RWPE1 (cell line): ENCODE measurements at regions not wholly inside any gene's neighbourhood (a gene's known extent, or its start where the extent isn't known, plus 50 kb on each side); places are given as distances from the start of the nearest gene placed in this dataset.

ENCODE experiments used
- CTCF ChIA-PET: fragments of 350-600 bp; sonication (Branson Sonifier 250); formaldehyde crosslinking; extraction: SDS; loops from one replicate; lab custom pipeline; 2021; lab: Yijun Ruan, JAX
- POLR2A ChIA-PET: fragments of 400-600 bp; formaldehyde crosslinking; extraction: SDS; loops from one replicate; lab custom pipeline; 2020; ENCODE audit warnings: antibody characterized with exemption; ENCODE audit not compliant: low non-redundant PET; lab: Yijun Ruan, JAX
- DNase-seq: peaks from one replicate; pipeline ENCODE4 v3.0.0; 2012; ENCODE audit warnings: low spot score
- H3K27ac ChIP-seq: fragments of 450-650 bp; 2 replicates; pipeline ENCODE4 v1.5.1; 2017
- CTCF ChIP-seq: fragments of 450-650 bp; conservative IDR thresholded peaks from 2 replicates; pipeline ENCODE4 v1.5.1; 2017; ENCODE audit warnings: low read depth, mild to moderate bottlenecking

DNA sequence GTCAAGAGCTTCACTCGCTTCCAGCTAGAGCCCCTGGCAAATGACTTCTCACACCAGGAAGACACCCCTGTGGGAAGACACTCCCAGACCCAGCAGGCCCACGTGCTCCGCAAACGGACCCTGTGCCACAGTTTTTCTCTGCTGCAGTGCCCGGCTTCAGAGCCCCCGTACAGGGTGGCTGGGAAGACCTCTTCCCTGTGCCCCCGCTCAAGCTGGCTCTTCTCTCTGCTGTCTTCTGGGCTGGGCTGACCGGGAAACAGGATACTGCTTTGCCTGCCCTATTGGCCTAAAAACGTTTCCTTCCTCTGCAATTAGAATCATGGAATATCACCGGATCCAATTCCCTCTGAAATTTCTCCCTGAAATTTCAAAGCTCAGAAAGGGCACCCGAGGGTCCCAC lies 63.7 kb upstream of the CRHR1 start:
- no peak for DNase-seq
- CTCF ChIA-PET = interaction anchor here (0.6 to 1.4 kb wide), 3 partner anchors 34 to 112 kb away, joined by 3 to 6 read pairs (median 3); no protein-coding TSS in a partner anchor
- TF ChIP-seq CTCF = no peak
- POLR2A ChIA-PET = no interaction called here
- no peak overlapping the region for H3K27ac ChIP-seq

GRCh38 chr17:45722161-45722560 lies 62.0 kb upstream of the CRHR1 start:
- TF ChIP-seq CTCF = no peak
- CTCF ChIA-PET = interaction anchor here (0.6 to 1.0 kb wide), 4 partner anchors 10 to 123 kb away, joined by 3 to 5 read pairs (median 4); no protein-coding TSS in a partner anchor
- no peak for DNase-seq
- POLR2A ChIA-PET = no interaction called here
- no peak overlapping the region for H3K27ac ChIP-seq

DNA sequence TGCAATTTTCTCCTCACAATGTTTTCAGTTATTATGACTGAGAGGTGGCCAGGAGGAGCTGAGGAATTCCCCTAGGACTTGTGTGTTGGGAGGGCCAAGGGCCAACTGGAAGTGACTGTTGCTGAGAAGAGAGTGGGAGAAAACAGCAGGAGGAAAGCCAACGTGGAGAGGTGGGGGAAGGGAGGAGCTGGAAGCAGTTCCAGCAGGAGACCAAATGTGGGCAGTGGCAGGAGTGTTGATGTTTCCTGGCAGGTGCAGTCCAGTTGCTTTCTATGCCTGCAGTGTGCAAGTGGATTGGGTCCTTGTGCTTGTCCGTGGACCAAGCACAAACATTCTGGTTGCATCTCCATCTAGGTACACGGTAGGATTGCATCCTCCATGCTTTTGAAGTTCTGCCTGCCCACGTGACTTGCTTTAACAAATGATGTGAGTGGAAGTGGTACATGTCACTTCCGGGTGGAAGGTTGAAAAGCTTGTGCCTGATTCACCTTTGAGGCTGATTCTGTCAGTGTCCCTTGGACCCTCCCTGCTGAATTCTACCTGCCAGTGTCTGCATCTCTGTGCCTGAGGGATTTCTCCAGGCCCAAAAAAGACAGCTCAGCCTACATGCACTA lies 54.7 kb upstream of the CRHR1 start:
- H3K27ac ChIP-seq = no peak overlapping the region
- DNase-seq = no peak
- no peak for TF ChIP-seq CTCF
- CTCF ChIA-PET = interaction anchor here (0.5 to 0.6 kb wide), 3 partner anchors 52 to 437 kb away, joined by 3 to 4 read pairs (median 3); no protein-coding TSS in a partner anchor
- POLR2A ChIA-PET = no interaction called here

- H3K27ac ChIP-seq = no peak overlapping the region
- no peak for DNase-seq
- no peak for TF ChIP-seq CTCF
- ChIA-PET CTCF (interaction anchor here (0.6 kb wide), 1 partner anchor 51 kb away, joined by 3 read pairs; no protein-coding TSS in a partner anchor), POLR2A (no interaction called here)
Observed at GRCh38 chr17:45730192-45730591, 53.9 kb upstream of the CRHR1 start.

DNA sequence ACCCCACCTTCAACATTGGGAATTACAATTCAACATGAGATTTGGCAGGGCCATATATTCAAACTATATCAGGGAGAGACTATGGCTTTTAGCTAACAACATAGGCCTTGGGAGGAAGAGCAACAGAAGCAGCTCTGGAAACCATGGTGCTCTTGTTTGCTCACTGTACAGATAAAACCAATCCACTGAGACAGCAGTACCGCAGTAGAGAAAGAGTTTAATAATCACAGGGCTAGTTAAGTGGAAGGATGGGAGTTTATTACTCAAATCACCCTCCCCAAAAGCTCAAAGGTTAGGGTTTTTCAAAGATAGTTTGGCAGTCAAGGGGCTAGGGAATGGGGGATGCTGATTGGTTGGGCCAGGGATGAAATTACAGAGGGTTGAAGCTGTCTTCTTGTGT lies 52.7 kb upstream of the CRHR1 start:
- ChIA-PET POLR2A (no interaction called here), CTCF (interaction anchor here (1.5 kb wide), 1 partner anchor 9 kb away, joined by 3 read pairs; no protein-coding TSS in a partner anchor)
- no peak overlapping the region for H3K27ac ChIP-seq
- no peak for DNase-seq
- no peak for TF ChIP-seq CTCF

DNA sequence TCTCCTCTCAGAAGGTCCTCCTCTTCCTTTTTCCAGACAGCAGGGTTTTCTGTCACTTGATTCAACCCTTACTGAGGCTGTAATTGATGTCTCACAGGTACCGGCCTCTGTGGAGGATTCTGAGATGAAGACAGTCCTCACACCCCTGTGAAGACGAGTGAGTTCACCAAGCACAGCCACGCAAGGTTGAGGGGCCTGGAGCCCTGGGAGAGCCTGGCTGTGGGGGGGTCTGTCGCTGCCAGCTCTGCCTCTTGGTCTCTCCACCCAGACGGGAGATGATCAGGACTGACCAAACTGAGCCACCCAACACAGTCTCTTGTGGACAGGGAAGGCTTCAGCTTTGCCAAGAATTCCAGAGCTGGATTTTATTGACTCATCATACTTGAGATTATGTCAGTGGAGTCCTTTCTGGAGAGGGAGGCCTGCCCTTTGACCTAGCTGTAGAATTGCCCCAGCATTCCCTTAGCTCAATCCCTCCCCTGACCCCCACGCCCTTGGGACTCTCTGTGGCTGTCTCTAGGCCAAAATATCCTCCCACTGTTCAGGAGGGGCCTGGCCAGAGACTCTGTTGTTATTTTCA lies 51.1 kb upstream of the CRHR1 start:
- H3K27ac ChIP-seq = no peak overlapping the region
- CTCF ChIA-PET = no interaction called here
- no peak for DNase-seq
- POLR2A ChIA-PET = no interaction called here
- no peak for TF ChIP-seq CTCF
